ENCODE measurements at regions not wholly inside any gene's neighbourhood (a gene's known extent, or its start where the extent isn't known, plus 50 kb on each side); places are given as distances from the start of the nearest gene placed in this dataset.
"Not testable (repeated sequence)": the region's sequence is repeated elsewhere in the genome, so short reads cannot be mapped to it uniquely, and the experiment has no call there.

GRCh38 chr13:52916486-52916990 is 68.1 kb upstream of the PCDH8 start:
- DNase-seq (ENCODE audit: low read depth) = no peak
- in situ Hi-C loops (cut with HindIII; ENCODE audit: low sequenced_read_pairs) = no loop called here
- TF ChIP-seq CTCF (IDR thresholded peaks at IDR 0.05; ENCODE audit: low read depth, low read length, missing control alignments) = no peak
- H3K4me3 ChIP-seq (ENCODE audit: low read depth, low read length) = no peak overlapping the region

GRCh38 chr13:52911340-52911739 is 62.9 kb upstream of the PCDH8 start:
- in situ Hi-C loops (cut with HindIII; ENCODE audit: low sequenced_read_pairs) = no loop called here
- DNase-seq (ENCODE audit: low read depth) = no peak
- H3K4me3 ChIP-seq (ENCODE audit: low read depth, low read length) = no peak overlapping the region
- TF ChIP-seq CTCF (IDR thresholded peaks at IDR 0.05; ENCODE audit: low read depth, low read length, missing control alignments) = no peak

- DNase-seq (ENCODE audit: low read depth); in situ Hi-C loops (cut with HindIII; ENCODE audit: low sequenced_read_pairs); H3K4me3 ChIP-seq (ENCODE audit: low read depth, low read length): not testable (repeated sequence)
These were observed 61.9 kb upstream of the PCDH8 start for GRCh38 chr13:52910318-52910717.

GRCh38 chr13:52906122-52906903 is 57.9 kb upstream of the PCDH8 start:
- in situ Hi-C loops (cut with HindIII; ENCODE audit: low sequenced_read_pairs) = no loop called here
- TF ChIP-seq CTCF (IDR thresholded peaks at IDR 0.05; ENCODE audit: low read depth, low read length, missing control alignments) = no peak
- no peak overlapping the region for H3K4me3 ChIP-seq (ENCODE audit: low read depth, low read length)
- no peak for DNase-seq (ENCODE audit: low read depth)

GRCh38 chr13:52905701-52906100 is 57.3 kb upstream of the PCDH8 start:
- no peak overlapping the region for H3K4me3 ChIP-seq (ENCODE audit: low read depth, low read length)
- no peak for TF ChIP-seq CTCF (IDR thresholded peaks at IDR 0.05; ENCODE audit: low read depth, low read length, missing control alignments)
- no peak for DNase-seq (ENCODE audit: low read depth)
- in situ Hi-C loops (cut with HindIII; ENCODE audit: low sequenced_read_pairs) = no loop called here

- in situ Hi-C loops (cut with HindIII; ENCODE audit: low sequenced_read_pairs) = no loop called here
- no peak for DNase-seq (ENCODE audit: low read depth)
- TF ChIP-seq CTCF (IDR thresholded peaks at IDR 0.05; ENCODE audit: low read depth, low read length, missing control alignments) = no peak
- no peak overlapping the region for H3K4me3 ChIP-seq (ENCODE audit: low read depth, low read length)
These were observed 54.9 kb upstream of the PCDH8 start for GRCh38 chr13:52903320-52903719.

- in situ Hi-C loops (cut with HindIII; ENCODE audit: low sequenced_read_pairs) = no loop called here
- DNase-seq (ENCODE audit: low read depth) = no peak
- H3K4me3 ChIP-seq (ENCODE audit: low read depth, low read length) = no peak overlapping the region
- no peak for TF ChIP-seq CTCF (IDR thresholded peaks at IDR 0.05; ENCODE audit: low read depth, low read length, missing control alignments)
These were observed 50.8 kb upstream of the PCDH8 start for GRCh38 chr13:52899206-52899605.

Measured in astrocyte of the cerebellum (primary cell).